Hematopoietic multipotent progenitor cell treated with erythropoietin and hydrocortisone succinate and interleukin-3 and kit ligand, for 17 days (in vitro differentiated cells): ENCODE measurements at regions not wholly inside any gene's neighbourhood (a gene's known extent, or its start where the extent isn't known, plus 50 kb on each side); places are given as distances from the start of the nearest gene placed in this dataset.

ENCODE experiments used
- DNase-seq: peaks from one replicate; pipeline ENCODE4 v3.0.0-alpha.2; 2015; ENCODE audit warnings: low spot score

- DNase-seq, result no peak
These were observed 51.9 kb upstream of the OTOL1 start for GRCh38 chr3:161444694-161445077.

DNA sequence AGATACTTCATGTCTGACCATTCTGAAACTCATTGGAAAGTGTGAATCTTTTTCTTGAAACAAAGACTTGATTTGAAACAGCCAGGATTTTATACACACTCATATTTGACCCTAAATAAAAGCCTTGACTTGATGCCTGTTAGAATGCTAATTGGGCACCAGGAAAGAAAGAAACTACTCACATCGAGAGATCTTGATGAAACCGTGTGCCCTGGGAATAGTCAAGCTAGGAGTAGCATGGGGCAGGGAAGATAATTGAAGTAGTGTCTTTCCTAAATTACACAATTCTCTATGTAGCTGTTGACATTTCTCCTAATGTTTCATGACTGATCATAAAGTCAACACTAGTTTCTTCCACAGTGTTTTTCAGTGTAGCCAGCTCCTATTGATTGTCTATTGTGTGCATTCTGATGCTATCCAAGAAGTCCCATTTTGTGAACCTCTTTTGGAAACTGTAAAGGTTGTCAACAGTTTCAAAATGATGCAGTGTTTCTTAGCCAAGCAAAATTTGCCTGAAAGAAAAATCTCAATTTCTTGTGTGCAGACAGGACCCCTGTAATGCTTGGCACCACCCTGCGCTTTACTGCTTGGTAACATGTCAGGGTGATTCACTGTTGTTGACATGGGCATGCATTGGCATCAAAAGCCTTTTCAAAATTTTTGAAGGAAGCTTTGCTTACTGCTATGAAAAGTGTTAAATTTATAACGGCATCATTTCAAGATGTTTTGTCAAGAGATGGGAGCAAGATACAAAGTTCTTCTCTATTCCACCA lies 52.5 kb upstream of the OTOL1 start:
- DNase-seq, result no peak

GRCh38 chr3:161430307-161430706 lies 59.0 kb upstream of the SPTSSB start:
- DNase-seq, result no peak

DNA sequence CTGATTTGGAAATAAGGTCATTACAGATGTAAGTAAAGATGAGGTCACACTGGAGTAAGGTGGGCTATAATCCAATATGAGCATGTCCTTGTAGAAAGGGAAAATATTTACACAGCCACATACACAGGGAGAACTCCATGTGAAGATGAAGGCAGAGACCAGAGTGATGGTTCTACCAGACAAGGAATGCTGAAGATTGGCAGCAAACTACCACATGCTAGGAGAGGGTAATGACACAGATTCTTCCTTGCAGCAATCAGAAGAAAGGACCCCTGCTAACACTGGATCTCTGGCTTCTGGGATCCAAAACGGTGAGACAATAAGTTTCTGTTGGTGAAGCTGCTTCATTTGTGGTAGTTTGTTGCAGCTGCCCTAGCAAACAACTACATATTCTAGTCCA lies 56.0 kb upstream of the SPTSSB start:
- no peak for DNase-seq

GRCh38 chr3:161426758-161427157 lies 55.4 kb upstream of the SPTSSB start:
- DNase-seq, result no peak

DNA sequence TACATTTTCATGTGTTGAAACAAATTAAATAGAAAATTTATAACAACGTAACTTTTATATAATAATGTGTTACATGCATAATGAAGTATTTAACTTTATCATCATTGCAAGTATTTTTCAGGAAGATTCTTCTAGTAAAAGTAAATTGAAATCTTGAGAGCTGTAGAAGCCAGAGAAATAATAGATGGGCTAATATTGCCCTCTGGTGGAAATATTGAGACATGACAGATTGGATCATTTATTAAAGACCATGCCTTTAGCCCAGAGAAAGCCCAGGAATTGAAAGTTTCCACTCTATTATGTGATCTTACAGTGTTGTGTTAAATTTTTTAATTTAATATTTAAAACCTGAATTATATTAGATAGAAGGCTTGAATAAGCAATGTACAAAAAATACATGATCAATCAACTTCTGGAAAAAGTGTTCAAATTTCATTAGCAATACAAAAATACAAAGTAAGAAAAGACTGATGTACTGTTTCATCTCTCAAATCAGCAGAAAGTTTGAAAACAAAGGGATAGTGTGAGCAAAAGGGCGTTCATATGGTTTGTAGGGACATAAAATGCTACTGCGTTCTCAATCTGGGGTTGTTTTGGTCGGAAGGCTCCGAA lies 52.7 kb upstream of the SPTSSB start:
- peak; percentile 46 for DNase-seq

DNA sequence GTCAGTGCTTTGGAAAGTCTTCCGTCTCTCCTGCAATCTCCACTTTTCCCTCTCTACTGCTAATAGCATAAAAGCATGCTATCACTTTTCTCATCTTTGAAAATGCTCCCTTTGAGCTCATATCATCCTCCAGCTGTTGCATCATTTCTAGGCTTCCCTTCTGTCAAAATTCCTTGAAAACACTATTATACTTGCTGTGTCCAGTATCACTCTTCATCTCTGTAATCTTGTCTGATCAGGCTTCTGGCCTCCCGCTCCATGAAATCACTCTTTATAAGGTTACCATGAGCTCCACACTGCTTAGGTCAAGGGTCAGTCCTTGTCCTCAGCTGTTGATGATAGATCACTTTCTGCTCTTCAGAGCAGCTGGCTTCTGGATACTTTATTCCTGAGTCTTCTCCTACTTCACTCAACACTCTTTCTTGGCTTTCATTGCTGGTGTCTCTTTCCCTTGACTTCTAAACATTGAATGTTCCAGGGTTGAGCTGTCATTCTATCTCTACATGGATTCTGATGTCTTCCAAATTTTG lies 50.9 kb upstream of the SPTSSB start:
- no peak for DNase-seq
